GM12878 (cell line): ENCODE measurements at regions not wholly inside any gene's neighbourhood (a gene's known extent, or its start where the extent isn't known, plus 50 kb on each side); places are given as distances from the start of the nearest gene placed in this dataset.

Experiments
- ATAC-seq: fragments of 200-7000 bp; cut with Tn5 transposase; 3 replicates; pipeline ENCODE4 v1.9.1; 2020; ENCODE audit warnings: mild to moderate bottlenecking, moderate library complexity
- BruUV-seq: library from RNA; stranded (reverse); fragments of 400-500 nt; replicated peaks from 2 replicates; lab custom pipeline; 2021; lab: Mats Ljungman, UMichigan
- CTCF ChIA-PET: fragments of 300-600 bp; sonication (Branson Sonifier 250); formaldehyde crosslinking; extraction: SDS; loops from one replicate; lab custom pipeline; 2021; ENCODE audit warnings: inconsistent platforms; lab: Yijun Ruan, JAX
- POLR2A ChIA-PET: fragments of 350-600 bp; formaldehyde crosslinking; extraction: SDS; loops from one replicate; lab custom pipeline; 2021; ENCODE audit warnings: inconsistent platforms; lab: Charles Lee
- RAD21 ChIA-PET: fragments of 300-600 bp; sonication (Branson Sonifier 250); formaldehyde crosslinking; loops from one replicate; lab custom pipeline; 2023; ENCODE audit warnings: antibody characterized with exemption; ENCODE audit not compliant: unreplicated experiment; lab: Charles Lee
- SMC1A ChIA-PET: fragments of 300-600 bp; sonication (Branson Sonifier 250); formaldehyde crosslinking; loops from one replicate; lab custom pipeline; 2023; ENCODE audit not compliant: unreplicated experiment, uncharacterized antibody; lab: Charles Lee
- DNase-seq: peaks from one replicate; pipeline ENCODE4 v3.0.0-alpha.2; 2011; ENCODE audit warnings: low read depth, low spot score
- FAIRE-seq: peaks from 3 replicates; lab custom pipeline; 2011; peaks lifted over from hg19 to GRCh38; lab: Jason Lieb, UNC
- H2AFZ ChIP-seq: 2 replicates; pipeline ENCODE4 v1.6.0; 2011; ENCODE audit warnings: low read depth, low read length, control low read depth; ENCODE audit not compliant: control insufficient read depth
- H3K27ac ChIP-seq: 2 replicates; pipeline ENCODE4 v1.5.1; 2011; ENCODE audit warnings: control low read depth; ENCODE audit not compliant: control insufficient read depth, insufficient read depth
- H3K27me3 ChIP-seq, 2 experiments: replicated peaks in 1 of 2; 2 replicates each; pipeline versions ENCODE4 v1.6.0 to v1.6.1; 2011; ENCODE audit warnings: low read length in 1 of 2; ENCODE audit not compliant: control insufficient read depth in 2 of 2, insufficient read depth in 2 of 2
- H3K36me3 ChIP-seq, 2 experiments: 2 replicates each; pipeline ENCODE4 v1.5.1; 2011; ENCODE audit warnings: low read length in 1 of 2; ENCODE audit not compliant: control insufficient read depth in 2 of 2, insufficient read depth in 2 of 2
- H3K4me1 ChIP-seq: 2 replicates; pipeline ENCODE4 v1.6.1; 2011; ENCODE audit warnings: mild to moderate bottlenecking, low read length, moderate library complexity, mixed read lengths; ENCODE audit not compliant: control insufficient read depth, insufficient read depth
- H3K4me2 ChIP-seq: 2 replicates; pipeline ENCODE4 v1.6.0; 2011; ENCODE audit warnings: control low read depth; ENCODE audit not compliant: control insufficient read depth, insufficient read depth
- H3K4me3 ChIP-seq: fragments of 200-600 bp; sonication (generic); 2 replicates; pipeline ENCODE4 v1.5.1; 2016
- H3K79me2 ChIP-seq: 2 replicates; pipeline ENCODE4 v1.6.0; 2011; ENCODE audit warnings: low read length; ENCODE audit not compliant: control insufficient read depth, insufficient read depth
- H3K9ac ChIP-seq: 2 replicates; pipeline ENCODE4 v1.8.0; 2011; ENCODE audit warnings: low read length, control low read depth, mixed read lengths; ENCODE audit not compliant: control insufficient read depth, insufficient read depth
- H3K9me3 ChIP-seq: replicated peaks from 3 replicates; pipeline ENCODE4 v1.5.1; 2011; ENCODE audit warnings: mild to moderate bottlenecking, low read length; ENCODE audit not compliant: control insufficient read depth, insufficient read depth
- H4K20me1 ChIP-seq: 2 replicates; pipeline ENCODE4 v1.6.0; 2011; ENCODE audit not compliant: control insufficient read depth, insufficient read depth
- ATF7 ChIP-seq: fragments of 450-650 bp; IDR thresholded peaks from 2 replicates; pipeline ENCODE4 v1.6.1; 2016; ENCODE audit warnings: low read depth, mild to moderate bottlenecking
- JUND ChIP-seq: IDR thresholded peaks from 2 replicates; pipeline ENCODE4 v1.6.1; 2012; ENCODE audit warnings: low read depth, mild to moderate bottlenecking, low read length, improper control_type of control experiment, moderate library complexity
- KAT2A ChIP-seq: conservative IDR thresholded peaks from 2 replicates; pipeline ENCODE4 v1.6.1; 2011; ENCODE audit warnings: low read depth, low read length; ENCODE audit not compliant: control insufficient read depth
- KDM1A ChIP-seq: fragments of 200-600 bp; sonication (generic); IDR thresholded peaks from 2 replicates; pipeline ENCODE4 v1.6.1; 2016; ENCODE audit warnings: borderline replicate concordance
- PAX5 ChIP-seq: IDR thresholded peaks from 2 replicates; pipeline ENCODE4 v1.6.1; 2011; ENCODE audit warnings: low read depth, low read length, borderline replicate concordance
- POU2F2 ChIP-seq: IDR thresholded peaks from 3 replicates; pipeline ENCODE4 v1.6.1; 2011; ENCODE audit warnings: low read depth, mild to moderate bottlenecking, low read length, borderline replicate concordance
- TCF12 ChIP-seq: IDR thresholded peaks from 2 replicates; pipeline ENCODE4 v1.6.1; 2011; ENCODE audit warnings: low read depth, mild to moderate bottlenecking, low read length
- ZBED1 ChIP-seq: IDR thresholded peaks from 2 replicates; pipeline ENCODE4 v1.6.1; 2016; ENCODE audit warnings: borderline replicate concordance
- WGBS: methylation state at CpG from one replicate; pipeline ENCODE4 v1.1.6; 2016; ENCODE audit warnings: low lambda C conversion rate; ENCODE audit not compliant: insufficient replicate concordance, insufficient coverage; ENCODE audit errors: missing lambda C conversion rate; 5-methylcytosine and 5-hydroxymethylcytosine counted together
- in situ Hi-C: fragments of 300-500 bp; cut with MboI; formaldehyde crosslinking; loops from 9 replicates; pipeline ENCODE4 v1.14.3; 2018; ENCODE audit warnings: mixed read lengths
- intact Hi-C: fragments of 100-400 bp; cut with micrococcal nuclease; formaldehyde crosslinking; loops from one replicate; pipeline ENCODE4 v1.14.2; 2022; ENCODE audit not compliant: unreplicated experiment

- 11% methylated on average over 11 of the region's 11 CpGs for WGBS
- ChIA-PET SMC1A (no interaction called here), POLR2A (no interaction called here), CTCF (no interaction called here), RAD21 (no interaction called here)
- Histone ChIP-seq H3K79me2 (no peaks in the 10 kb centered on the region), H4K20me1 (no peaks in the 10 kb centered on the region), H3K9ac (no peak overlapping the region), H3K27ac (no peak overlapping the region), H3K36me3 (no peaks in the 10 kb centered on the region), H3K9me3 (no peaks in the 10 kb centered on the region), H3K27me3 (no peaks in the 10 kb centered on the region; a peak in 1 of 4 replicates), H2AFZ (no peak overlapping the region), H3K4me2 (no peak overlapping the region), H3K4me3 (no peak overlapping the region), H3K4me1 (no peaks in the 10 kb centered on the region)
- DNase-seq: no peak
- no TSS peak for BruUV-seq
- intact Hi-C loops (no loop called here), in situ Hi-C loops (no loop called here)
- no peak for TF ChIP-seq POU2F2
- TF ChIP-seq ZBED1: no peak
- no peak for TF ChIP-seq KAT2A
- no peak for TF ChIP-seq PAX5
- no peak for TF ChIP-seq ATF7
- TF ChIP-seq TCF12: no peak
- no peak for TF ChIP-seq JUND
- TF ChIP-seq KDM1A: no peak
- ATAC-seq: no peak
- no peak for FAIRE-seq
Observed at GRCh38 chr2:238700506-238701340, 147.2 kb upstream of the TWIST2 start.
